ENCODE measurements at regions not wholly inside any gene's neighbourhood (a gene's known extent, or its start where the extent isn't known, plus 50 kb on each side); places are given as distances from the start of the nearest gene placed in this dataset.

- no peak for DNase-seq
- no peaks in the 10 kb centered on the region for H3K36me3 ChIP-seq
- TF ChIP-seq POLR2AphosphoS5 (IDR thresholded peaks at IDR 0.05) (no peak), EP300 (IDR thresholded peaks at IDR 0.05; ENCODE audit: low read depth) (no peak), POLR2A (IDR thresholded peaks at IDR 0.05) (no peak), CTCF (IDR thresholded peaks at IDR 0.05) (no peak)
- H3K27me3 ChIP-seq = no peaks in the 10 kb centered on the region
- WGBS, 2 donors (ENCODE audit: low coverage in 1 of 2) = 71 to 82% methylated on average over 1 to 3 of the region's 3 CpGs
- no peak overlapping the region for H3K4me3 ChIP-seq
- intact Hi-C loops (cut with DNase I; ENCODE audit: low total_unique reads) (no loop called here), in situ Hi-C loops (cut with MboI; ENCODE audit: low pct_ligation_motif_present in 1 of 4, low pct_unique_long_range_greater_than_20kb in 1 of 4, low sequenced_read_pairs in 3 of 4) (loop anchor here in 3 of 4 donors (25.0 kb wide), 1 partner anchor 362 kb away; no protein-coding TSS in a partner anchor)
- no peaks in the 10 kb centered on the region for H3K4me1 ChIP-seq
- H3K27ac ChIP-seq = no peak overlapping the region
- H3K9me3 ChIP-seq = no peaks in the 10 kb centered on the region
Measured at GRCh38 chr4:154999950-155000578, 208.4 kb upstream of the NPY2R start.

DNA sequence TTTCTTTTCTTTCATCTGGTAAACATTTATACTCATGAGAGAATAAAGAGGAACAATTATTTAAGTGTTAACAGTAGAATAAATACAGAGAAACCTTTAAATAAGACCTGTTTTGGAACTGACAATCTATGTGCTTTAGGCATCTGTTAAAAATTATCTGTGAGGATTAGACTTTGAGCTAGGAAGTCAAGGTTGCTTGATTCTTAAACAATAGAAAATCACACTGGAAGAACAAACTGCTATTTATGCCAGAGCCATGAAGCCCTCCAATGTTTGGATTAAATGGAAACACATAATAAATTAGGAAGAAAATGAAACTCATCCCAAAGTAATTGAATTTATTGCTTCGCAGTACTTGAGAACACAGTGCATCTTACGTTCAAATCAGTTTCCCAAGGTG lies 207.2 kb upstream of the NPY2R start:
- no peaks in the 10 kb centered on the region for H3K9me3 ChIP-seq
- intact Hi-C loops (cut with DNase I; ENCODE audit: low total_unique reads) (no loop called here), in situ Hi-C loops (cut with MboI; ENCODE audit: low pct_ligation_motif_present in 1 of 4, low pct_unique_long_range_greater_than_20kb in 1 of 4, low sequenced_read_pairs in 3 of 4) (no loop called here)
- DNase-seq = no peak
- H3K27me3 ChIP-seq = no peaks in the 10 kb centered on the region
- no peak overlapping the region for H3K4me3 ChIP-seq
- 82 to 93% methylated on average over 2 of the region's 2 CpGs for WGBS, 2 donors (ENCODE audit: low coverage in 1 of 2)
- no peaks in the 10 kb centered on the region for H3K36me3 ChIP-seq
- H3K27ac ChIP-seq = no peak overlapping the region
- H3K4me1 ChIP-seq = no peaks in the 10 kb centered on the region
- TF ChIP-seq POLR2A (IDR thresholded peaks at IDR 0.05) (no peak), CTCF (IDR thresholded peaks at IDR 0.05) (no peak), EP300 (IDR thresholded peaks at IDR 0.05; ENCODE audit: low read depth) (no peak), POLR2AphosphoS5 (IDR thresholded peaks at IDR 0.05) (no peak)

DNA sequence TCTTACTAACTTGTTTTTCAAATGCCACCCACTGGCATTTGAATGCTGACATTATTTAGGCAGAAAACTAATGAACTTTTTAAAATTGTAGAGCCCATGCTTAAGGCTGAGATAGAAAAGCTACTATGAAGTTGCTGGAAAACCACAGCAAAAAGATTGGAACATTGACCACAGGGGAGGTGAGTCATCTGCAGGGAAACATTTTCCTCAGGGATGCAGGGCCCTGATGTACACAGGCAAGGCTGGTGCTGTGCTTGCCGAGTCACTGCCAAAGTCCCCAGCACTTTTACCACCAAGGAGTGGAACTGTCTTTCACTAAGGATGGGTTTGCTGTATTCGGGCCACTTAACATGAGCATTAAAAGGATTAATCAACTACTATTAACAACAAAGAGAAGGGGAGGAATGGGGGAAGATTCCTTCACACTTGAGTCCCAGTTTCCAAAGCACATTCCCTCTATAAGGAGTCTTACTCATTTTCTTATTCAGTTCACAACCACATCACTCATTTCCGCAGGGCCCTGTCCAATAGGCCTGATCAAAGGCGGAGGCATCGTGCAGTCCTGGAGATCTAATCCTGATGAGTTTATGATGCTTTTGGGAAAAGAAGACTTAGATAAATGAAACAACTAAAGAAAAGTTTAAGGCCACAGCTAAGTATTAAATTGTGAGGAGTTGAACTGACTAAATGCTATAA lies 202.9 kb upstream of the NPY2R start:
- WGBS, 2 donors (ENCODE audit: low coverage in 1 of 2) = 75 to 94% methylated on average over 3 to 5 of the region's 5 CpGs
- intact Hi-C loops (cut with DNase I; ENCODE audit: low total_unique reads) = no loop called here
- in situ Hi-C loops (cut with MboI; ENCODE audit: low pct_ligation_motif_present in 1 of 4, low pct_unique_long_range_greater_than_20kb in 1 of 4, low sequenced_read_pairs in 3 of 4) = no loop called here

More for the DNA sequence above, 202.9 kb upstream of the NPY2R start:
- no peaks in the 10 kb centered on the region for H3K36me3 ChIP-seq
- H3K4me3 ChIP-seq = no peak overlapping the region
- H3K9me3 ChIP-seq = no peaks in the 10 kb centered on the region
- no peak overlapping the region for H3K27ac ChIP-seq
- H3K27me3 ChIP-seq = no peaks in the 10 kb centered on the region
- H3K4me1 ChIP-seq = no peaks in the 10 kb centered on the region
- no peak for DNase-seq
- TF ChIP-seq POLR2AphosphoS5 (IDR thresholded peaks at IDR 0.05) (no peak), EP300 (IDR thresholded peaks at IDR 0.05; ENCODE audit: low read depth) (no peak), POLR2A (IDR thresholded peaks at IDR 0.05) (no peak), CTCF (IDR thresholded peaks at IDR 0.05) (no peak)
